ENCODE measurements at regions not wholly inside any gene's neighbourhood (a gene's known extent, or its start where the extent isn't known, plus 50 kb on each side); places are given as distances from the start of the nearest gene placed in this dataset.

GRCh38 chr6:76422511-76423213 lies 350.2 kb upstream of the IMPG1 start:
- 58 to 67% methylated on average over 2 of the region's 2 CpGs for WGBS, 2 donors
- Histone ChIP-seq H3K4me3 (no peak overlapping the region), H3K4me1 (no peaks in the 10 kb centered on the region), H3K36me3 (ENCODE audit: low read depth, missing control alignments) (no peaks in the 10 kb centered on the region), H3K27ac (no peak overlapping the region), H3K27me3 (no peaks in the 10 kb centered on the region), H3K9me3 (no peaks in the 10 kb centered on the region)
- TF ChIP-seq CTCF (IDR thresholded peaks at IDR 0.05) (no peak), POLR2A (IDR thresholded peaks at IDR 0.05) (no peak)
- DNase-seq = no peak
- intact Hi-C loops (cut with DNase I; ENCODE audit: low total_unique reads) = no loop called here

- no peaks in the 10 kb centered on the region for H3K4me1 ChIP-seq
These were observed 347.6 kb upstream of the IMPG1 start for GRCh38 chr6:76420094-76420493.

GRCh38 chr6:76418560-76419223 lies 346.2 kb upstream of the IMPG1 start:
- no peak for DNase-seq
- no peaks in the 10 kb centered on the region for H3K36me3 ChIP-seq (ENCODE audit: low read depth, missing control alignments)
- WGBS, 2 donors = 68 to 74% methylated on average over 3 of the region's 3 CpGs
- H3K27me3 ChIP-seq = no peaks in the 10 kb centered on the region
- no peaks in the 10 kb centered on the region for H3K4me1 ChIP-seq
- H3K27ac ChIP-seq = no peak overlapping the region
- intact Hi-C loops (cut with DNase I; ENCODE audit: low total_unique reads) = no loop called here
- no peak overlapping the region for H3K4me3 ChIP-seq
- TF ChIP-seq POLR2A (IDR thresholded peaks at IDR 0.05) (no peak), CTCF (IDR thresholded peaks at IDR 0.05) (no peak)
- no peaks in the 10 kb centered on the region for H3K9me3 ChIP-seq

More at GRCh38 chr6:76420094-76420493, 347.6 kb upstream of the IMPG1 start:
- DNase-seq = no peak
- no peaks in the 10 kb centered on the region for H3K9me3 ChIP-seq
- intact Hi-C loops (cut with DNase I; ENCODE audit: low total_unique reads) = no loop called here
- TF ChIP-seq POLR2A (IDR thresholded peaks at IDR 0.05) (no peak), CTCF (IDR thresholded peaks at IDR 0.05) (no peak)
- H3K36me3 ChIP-seq (ENCODE audit: low read depth, missing control alignments) = no peaks in the 10 kb centered on the region
- H3K27ac ChIP-seq = no peak overlapping the region
- WGBS, 2 donors = 97 to 98% methylated on average over 2 of the region's 2 CpGs
- H3K27me3 ChIP-seq = no peaks in the 10 kb centered on the region
- H3K4me3 ChIP-seq = no peak overlapping the region

- Histone ChIP-seq H3K27me3 (no peaks in the 10 kb centered on the region), H3K4me3 (no peak overlapping the region), H3K27ac (no peak overlapping the region), H3K36me3 (ENCODE audit: low read depth, missing control alignments) (no peaks in the 10 kb centered on the region), H3K9me3 (no peaks in the 10 kb centered on the region), H3K4me1 (no peaks in the 10 kb centered on the region)
- intact Hi-C loops (cut with DNase I; ENCODE audit: low total_unique reads) = no loop called here
- TF ChIP-seq CTCF (IDR thresholded peaks at IDR 0.05) (no peak), POLR2A (IDR thresholded peaks at IDR 0.05) (no peak)
- 44 to 60% methylated on average over 5 of the region's 5 CpGs for WGBS, 2 donors
- no peak for DNase-seq
These were observed 344.6 kb upstream of the IMPG1 start for GRCh38 chr6:76416821-76417605.
